ENCODE measurements at regions not wholly inside any gene's neighbourhood (a gene's known extent, or its start where the extent isn't known, plus 50 kb on each side); places are given as distances from the start of the nearest gene placed in this dataset.

- TF ChIP-seq MED1 (CRISPR knock-in tag; IDR thresholded peaks at IDR 0.05): no peak
- TF ChIP-seq NFIC (IDR thresholded peaks at IDR 0.05; ENCODE audit: low read length): no peak
- no peak for TF ChIP-seq EZH2 (conservative IDR thresholded peaks at IDR 0.05; ENCODE audit: low read depth, low read length)
- no peak for TF ChIP-seq EP300 (IDR thresholded peaks at IDR 0.05; ENCODE audit: low read depth in 2 of 2, low read length in 2 of 2)
- TF ChIP-seq EP300 (CRISPR knock-in tag; IDR thresholded peaks at IDR 0.05; ENCODE audit: borderline replicate concordance): no peak
- TF ChIP-seq, protein P1, sequence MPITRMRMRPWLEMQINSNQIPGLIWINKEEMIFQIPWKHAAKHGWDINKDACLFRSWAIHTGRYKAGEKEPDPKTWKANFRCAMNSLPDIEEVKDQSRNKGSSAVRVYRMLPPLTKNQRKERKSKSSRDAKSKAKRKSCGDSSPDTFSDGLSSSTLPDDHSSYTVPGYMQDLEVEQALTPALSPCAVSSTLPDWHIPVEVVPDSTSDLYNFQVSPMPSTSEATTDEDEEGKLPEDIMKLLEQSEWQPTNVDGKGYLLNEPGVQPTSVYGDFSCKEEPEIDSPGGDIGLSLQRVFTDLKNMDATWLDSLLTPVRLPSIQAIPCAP (CRISPR knock-in tag; IDR thresholded peaks at IDR 0.05; ENCODE audit: low read depth): no peak
- no peak for TF ChIP-seq SMYD3 (CRISPR knock-in tag; IDR thresholded peaks at IDR 0.05)
- TF ChIP-seq CREB1 (IDR thresholded peaks at IDR 0.05): no peak
- TF ChIP-seq CREB1 (CRISPR knock-in tag; IDR thresholded peaks at IDR 0.05): no peak
- TF ChIP-seq TBP (CRISPR knock-in tag; IDR thresholded peaks at IDR 0.05): no peak
- TF ChIP-seq CHD4 (IDR thresholded peaks at IDR 0.05; ENCODE audit: borderline replicate concordance, low read length): no peak
- TF ChIP-seq ZNF549 (CRISPR knock-in tag; IDR thresholded peaks at IDR 0.05): no peak
Observed at GRCh38 chr22:49392247-49392646, 435.4 kb downstream of the BRD1 start.

All from HepG2 (cell line).